ENCODE measurements at regions not wholly inside any gene's neighbourhood (a gene's known extent, or its start where the extent isn't known, plus 50 kb on each side); places are given as distances from the start of the nearest gene placed in this dataset.

- Histone ChIP-seq H3K4me1 (ENCODE audit: low read depth, poor library complexity, severe bottlenecking) (no peaks in the 10 kb centered on the region), H3K27ac (no peak overlapping the region), H3K4me3 (IDR thresholded peaks at IDR 0.05; ENCODE audit: insufficient read depth, low read depth, low read length) (no peak overlapping the region), H3K36me3 (ENCODE audit: insufficient read depth) (no peaks in the 10 kb centered on the region), H3K27me3 (ENCODE audit: insufficient read depth, low read depth) (no peaks in the 10 kb centered on the region), H3K9ac (no peak overlapping the region), H2AFZ (ENCODE audit: low read depth) (no peak overlapping the region), H4K20me1 (ENCODE audit: insufficient read depth) (no peaks in the 10 kb centered on the region), H3K79me2 (ENCODE audit: insufficient read depth, low read depth) (no peaks in the 10 kb centered on the region), H3K4me2 (no peak overlapping the region)
- TF ChIP-seq CTCF (conservative IDR thresholded peaks at IDR 0.05; ENCODE audit: low read depth, low read length) = peak; percentile 56
Measured at GRCh38 chr11:92886243-92886905, 83.1 kb upstream of the MTNR1B start.

DNA sequence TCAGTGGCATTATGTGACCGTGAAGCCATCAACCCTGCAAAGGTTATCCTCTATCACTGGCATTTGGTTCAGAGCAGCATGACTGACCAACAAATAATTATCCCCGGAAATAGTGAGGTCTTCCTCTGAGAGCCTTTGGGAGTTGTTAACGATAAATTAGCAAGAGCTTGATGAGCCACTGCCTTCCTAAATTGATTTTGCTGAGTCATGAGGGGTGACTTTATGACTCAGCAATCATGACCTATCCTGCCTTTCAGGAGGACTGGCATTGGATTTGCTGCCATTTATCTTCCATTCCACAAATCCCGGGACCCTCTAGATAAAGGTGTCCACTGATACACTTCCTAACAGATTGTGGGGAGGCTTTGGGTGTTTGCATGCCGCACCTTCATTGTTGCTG lies 80.8 kb upstream of the MTNR1B start:
- no peak overlapping the region for H2AFZ ChIP-seq (ENCODE audit: low read depth)
- H3K27ac ChIP-seq = no peak overlapping the region
- no peak overlapping the region for H3K4me2 ChIP-seq
- H3K36me3 ChIP-seq (ENCODE audit: insufficient read depth) = no peaks in the 10 kb centered on the region
- TF ChIP-seq CTCF (conservative IDR thresholded peaks at IDR 0.05; ENCODE audit: low read depth, low read length) = no peak
- no peaks in the 10 kb centered on the region for H3K4me1 ChIP-seq (ENCODE audit: low read depth, poor library complexity, severe bottlenecking)
- H3K9ac ChIP-seq = no peak overlapping the region
- H3K4me3 ChIP-seq (IDR thresholded peaks at IDR 0.05; ENCODE audit: insufficient read depth, low read depth, low read length) = no peak overlapping the region
- H3K27me3 ChIP-seq (ENCODE audit: insufficient read depth, low read depth) = no peaks in the 10 kb centered on the region
- no peaks in the 10 kb centered on the region for H4K20me1 ChIP-seq (ENCODE audit: insufficient read depth)
- H3K79me2 ChIP-seq (ENCODE audit: insufficient read depth, low read depth) = no peaks in the 10 kb centered on the region

DNA sequence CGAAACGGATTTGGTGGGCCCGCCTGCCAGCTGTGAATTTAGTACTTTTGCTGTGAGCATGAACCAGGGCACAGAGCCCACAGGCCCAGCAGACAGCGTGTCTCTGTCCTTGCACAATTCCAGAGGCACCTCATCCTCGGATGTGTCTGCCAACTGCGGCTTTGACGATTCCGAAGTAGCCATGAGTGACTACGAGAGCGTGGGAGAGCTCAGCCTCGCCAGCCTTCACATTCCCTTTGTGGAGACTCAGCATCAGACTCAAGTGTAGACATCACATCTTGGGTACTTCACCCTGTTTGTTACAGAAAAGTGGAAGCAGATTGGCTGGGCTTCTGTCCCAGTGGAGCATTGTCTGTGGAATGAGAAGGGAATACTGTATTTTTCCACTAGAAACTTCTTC lies 78.6 kb upstream of the MTNR1B start:
- H2AFZ ChIP-seq (ENCODE audit: low read depth) = no peak overlapping the region
- no peaks in the 10 kb centered on the region for H3K27me3 ChIP-seq (ENCODE audit: insufficient read depth, low read depth)
- TF ChIP-seq CTCF (conservative IDR thresholded peaks at IDR 0.05; ENCODE audit: low read depth, low read length) = no peak
- H3K4me2 ChIP-seq = no peak overlapping the region
- no peak overlapping the region for H3K27ac ChIP-seq
- no peaks in the 10 kb centered on the region for H3K79me2 ChIP-seq (ENCODE audit: insufficient read depth, low read depth)
- H3K9ac ChIP-seq = no peak overlapping the region
- H3K4me3 ChIP-seq (IDR thresholded peaks at IDR 0.05; ENCODE audit: insufficient read depth, low read depth, low read length) = no peak overlapping the region
- H4K20me1 ChIP-seq (ENCODE audit: insufficient read depth) = no peaks in the 10 kb centered on the region
- no peaks in the 10 kb centered on the region for H3K4me1 ChIP-seq (ENCODE audit: low read depth, poor library complexity, severe bottlenecking)
- no peaks in the 10 kb centered on the region for H3K36me3 ChIP-seq (ENCODE audit: insufficient read depth)

GRCh38 chr11:92892802-92893684 lies 76.4 kb upstream of the MTNR1B start:
- no peak overlapping the region for H3K27ac ChIP-seq
- H3K4me1 ChIP-seq (ENCODE audit: low read depth, poor library complexity, severe bottlenecking) = no peaks in the 10 kb centered on the region
- H3K4me3 ChIP-seq (IDR thresholded peaks at IDR 0.05; ENCODE audit: insufficient read depth, low read depth, low read length) = no peak overlapping the region
- H4K20me1 ChIP-seq (ENCODE audit: insufficient read depth) = no peaks in the 10 kb centered on the region
- TF ChIP-seq CTCF (conservative IDR thresholded peaks at IDR 0.05; ENCODE audit: low read depth, low read length) = no peak
- H3K79me2 ChIP-seq (ENCODE audit: insufficient read depth, low read depth) = no peaks in the 10 kb centered on the region
- H3K27me3 ChIP-seq (ENCODE audit: insufficient read depth, low read depth) = no peaks in the 10 kb centered on the region
- H2AFZ ChIP-seq (ENCODE audit: low read depth) = no peak overlapping the region
- H3K4me2 ChIP-seq = no peak overlapping the region
- H3K9ac ChIP-seq = no peak overlapping the region
- no peaks in the 10 kb centered on the region for H3K36me3 ChIP-seq (ENCODE audit: insufficient read depth)
